GM03348 (cell line): ENCODE measurements at regions not wholly inside any gene's neighbourhood (a gene's known extent, or its start where the extent isn't known, plus 50 kb on each side); places are given as distances from the start of the nearest gene placed in this dataset.
A peak's percentile ranks its signal among the peaks of the same experiment; 100 is the strongest.

Source experiments
- DNase-seq: peaks from one replicate; pipeline ENCODE4 v3.0.0; 2012; ENCODE audit warnings: low spot score

DNA sequence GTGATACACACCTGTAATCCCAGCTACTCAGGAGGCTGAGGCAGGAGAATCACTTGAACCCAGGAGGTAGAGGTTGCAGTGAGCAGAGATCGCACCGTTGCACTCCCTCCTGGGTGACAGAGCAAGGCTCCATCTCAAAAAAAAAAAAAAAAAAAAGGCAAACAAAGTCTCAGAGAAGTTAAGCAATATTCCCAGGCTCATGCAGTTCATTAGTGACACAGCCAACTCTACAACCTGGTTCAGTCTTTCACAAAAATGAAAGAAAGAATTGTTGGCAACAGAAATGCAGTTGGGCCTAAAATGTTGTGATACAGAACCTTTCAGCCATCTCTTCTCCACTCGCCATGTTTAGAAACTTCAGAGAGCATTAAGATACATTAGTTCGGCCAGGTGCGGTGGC lies 242.1 kb downstream of the LTN1 start:
- no peak for DNase-seq

DNA sequence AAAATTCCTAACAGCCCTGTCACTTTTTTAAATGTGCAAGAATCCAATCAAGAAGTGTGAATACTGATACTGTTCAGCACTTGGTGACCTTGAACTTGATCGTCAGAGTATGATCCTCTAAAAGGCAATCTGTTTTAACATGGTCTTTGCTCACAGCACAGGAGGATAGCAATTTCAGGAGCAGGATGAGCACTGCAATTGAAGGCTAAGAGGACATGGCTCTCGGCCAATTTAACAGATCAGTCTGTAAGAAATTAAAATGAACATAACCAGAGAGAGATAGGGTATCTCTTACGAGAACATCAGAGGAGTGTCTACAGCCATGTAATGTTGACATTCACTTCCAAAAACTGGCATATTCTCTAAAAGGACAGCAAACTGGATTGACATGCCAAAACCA lies 243.1 kb downstream of the LTN1 start:
- no peak for DNase-seq

DNA sequence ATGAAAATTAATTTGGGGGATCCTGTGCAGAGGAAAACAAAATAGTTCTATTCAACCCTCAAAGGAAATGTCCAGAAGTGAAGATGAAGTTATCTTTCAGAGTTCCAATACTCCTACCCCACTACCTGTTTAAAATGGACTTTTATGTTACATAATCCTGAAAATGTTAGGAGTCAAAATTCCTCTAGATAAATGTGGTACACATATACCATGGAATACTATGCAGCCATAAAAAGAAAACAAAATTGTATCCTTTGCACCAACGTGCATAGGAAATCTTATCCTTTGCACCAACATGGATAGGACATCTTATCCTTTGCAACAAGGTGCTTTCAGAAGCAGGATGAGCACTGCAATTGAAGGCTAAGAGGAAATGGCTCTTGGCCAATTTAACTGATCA lies 245.2 kb downstream of the LTN1 start:
- DNase-seq: no peak

DNA sequence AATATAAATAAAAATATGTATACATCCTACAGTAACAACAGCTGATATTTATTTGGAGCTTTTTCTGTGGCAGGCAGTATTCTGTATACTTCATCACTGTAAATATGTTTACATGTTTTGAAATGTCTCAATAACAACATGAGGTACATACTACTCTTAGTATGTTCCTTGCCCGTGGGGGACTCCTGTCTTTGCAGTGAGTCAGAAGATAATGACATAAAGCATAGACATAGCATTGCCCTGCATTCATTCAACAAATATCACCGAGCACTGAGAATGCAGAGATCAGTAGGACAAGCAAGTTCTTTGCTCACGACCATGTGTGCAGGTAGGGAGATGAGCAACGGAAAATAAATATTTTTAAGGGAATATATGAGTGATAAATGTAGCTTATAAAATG lies 246.5 kb downstream of the LTN1 start:
- no peak for DNase-seq

DNA sequence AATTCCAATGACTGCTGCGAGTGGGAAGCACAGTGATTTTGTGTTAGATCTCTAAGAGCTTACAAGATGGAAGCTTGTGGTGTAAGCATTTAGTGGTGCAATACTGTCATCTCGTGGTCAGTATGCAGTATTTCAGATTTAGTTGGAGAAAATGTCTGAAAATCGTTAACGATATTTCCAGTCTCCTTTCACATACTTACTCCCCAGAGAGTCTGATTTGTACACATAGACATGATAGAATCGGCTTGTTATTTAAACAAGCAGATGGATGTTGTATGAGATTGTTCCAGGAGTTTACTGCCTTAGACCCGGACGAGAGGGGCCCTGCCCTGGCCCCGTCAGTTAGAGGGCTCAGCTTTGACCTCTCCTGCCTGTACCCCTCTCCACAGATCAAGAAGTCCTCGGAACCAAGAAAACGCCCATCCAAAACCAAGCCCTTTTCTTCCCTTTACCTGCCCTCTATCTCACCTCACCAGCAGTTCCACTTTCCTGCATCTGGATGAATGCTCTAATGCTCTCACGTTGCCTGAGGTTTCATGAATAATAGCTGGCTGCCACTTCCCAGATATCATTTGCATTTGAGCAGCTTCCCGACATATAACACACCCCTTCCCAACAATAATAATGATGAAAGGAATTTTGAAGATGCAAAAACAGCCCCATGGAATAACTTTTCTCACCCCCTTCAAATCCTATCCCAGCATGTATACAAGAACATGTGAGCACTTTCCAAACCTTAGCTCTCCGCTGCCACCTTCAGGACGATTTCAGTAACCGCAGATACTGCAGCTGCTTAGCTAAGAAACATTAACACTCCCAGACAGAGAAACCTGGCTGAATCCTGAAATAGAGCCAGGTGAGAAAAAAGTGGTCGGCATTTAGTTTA lies 247.3 kb downstream of the LTN1 start:
- DNase-seq: peak; percentile 67

DNA sequence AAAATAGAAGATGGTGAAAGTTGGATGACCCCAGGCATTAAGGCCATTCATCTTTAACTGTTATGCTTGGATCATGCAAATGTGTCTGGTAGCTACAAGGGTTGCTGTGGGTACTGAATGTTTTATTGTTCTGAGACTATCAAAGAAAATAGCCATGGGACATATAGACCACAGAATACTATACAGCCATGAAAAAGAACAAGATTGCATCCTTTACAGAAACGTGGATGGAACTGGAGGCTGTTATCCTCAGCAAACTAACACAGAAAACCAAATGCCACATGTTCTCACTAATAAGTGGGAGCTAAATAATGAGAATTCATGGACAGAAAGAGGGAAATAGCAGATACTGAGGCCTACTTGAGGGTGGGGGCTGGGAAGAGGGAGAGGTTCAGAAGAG lies 249.0 kb downstream of the LTN1 start:
- no peak for DNase-seq

DNA sequence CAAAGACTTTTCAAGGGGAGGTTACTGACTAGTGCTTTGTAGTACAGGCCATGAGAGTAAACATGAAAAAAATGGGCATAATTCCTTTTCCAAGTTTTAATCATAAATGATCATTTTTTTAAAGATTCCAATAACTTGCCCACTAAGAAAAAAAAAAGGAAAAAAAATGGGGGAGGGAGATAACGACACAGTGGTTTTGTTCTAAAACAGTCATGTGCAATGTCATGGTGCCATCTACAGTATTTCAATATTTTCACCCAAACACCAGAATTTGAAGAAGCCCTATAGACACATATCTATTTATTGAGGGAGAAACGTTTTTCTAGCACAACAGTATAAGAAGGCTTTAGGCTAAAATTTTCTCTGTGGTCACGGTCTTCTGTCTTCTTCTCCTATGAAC lies 250.2 kb downstream of the LTN1 start:
- peak; percentile 62 for DNase-seq

DNA sequence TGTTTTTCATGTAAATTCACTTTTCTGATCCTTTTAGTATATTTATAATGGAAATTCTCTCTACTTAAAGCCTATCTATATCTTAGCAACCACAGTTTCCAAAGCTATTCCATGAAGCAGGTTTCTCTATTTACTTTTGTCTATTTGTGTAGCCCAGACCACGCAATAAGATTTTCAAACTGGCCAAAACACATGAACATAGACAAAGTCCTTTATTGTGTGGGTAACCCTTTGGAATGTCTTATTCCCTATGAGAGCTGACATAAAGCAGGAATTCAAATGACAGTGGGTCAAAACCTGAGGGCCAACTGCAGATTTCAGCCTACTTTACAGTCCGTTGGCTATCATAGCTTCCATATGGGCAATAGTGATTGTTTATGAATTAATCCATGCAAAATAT lies 252.6 kb downstream of the LTN1 start:
- no peak for DNase-seq

DNA sequence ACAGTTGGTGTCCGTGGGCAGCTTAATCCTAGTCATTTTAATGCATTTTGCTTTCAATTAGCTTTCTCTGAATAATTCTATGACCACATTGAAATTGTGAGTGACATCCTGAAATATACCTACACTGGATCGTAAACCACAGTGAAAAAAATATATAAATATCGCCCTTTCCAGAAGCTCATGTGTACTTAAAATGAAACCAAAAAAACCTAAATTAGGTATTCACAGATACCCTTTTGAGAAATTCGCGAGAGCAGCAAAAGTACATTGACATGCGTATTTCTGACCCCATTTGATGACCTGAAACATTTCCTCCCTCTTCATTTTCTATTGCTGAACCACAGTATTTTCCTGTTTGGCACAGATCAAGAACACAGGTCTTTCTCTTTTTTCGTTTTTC lies 253.8 kb downstream of the LTN1 start:
- DNase-seq: no peak

DNA sequence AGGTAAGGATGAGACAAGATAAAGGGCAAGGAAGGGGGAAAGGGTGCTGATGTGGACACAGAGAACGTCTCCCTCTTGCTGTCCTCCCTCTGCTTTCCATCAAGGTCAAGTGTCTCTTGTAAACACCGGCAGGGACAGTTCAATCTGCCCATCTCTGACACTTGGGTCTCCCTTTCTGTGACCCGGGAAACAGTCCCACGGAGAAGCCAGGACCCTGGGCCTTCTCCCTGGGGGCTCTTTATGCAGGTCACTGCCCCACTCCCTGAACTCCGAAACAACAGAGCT lies 254.3 kb downstream of the LTN1 start:
- no peak for DNase-seq

DNA sequence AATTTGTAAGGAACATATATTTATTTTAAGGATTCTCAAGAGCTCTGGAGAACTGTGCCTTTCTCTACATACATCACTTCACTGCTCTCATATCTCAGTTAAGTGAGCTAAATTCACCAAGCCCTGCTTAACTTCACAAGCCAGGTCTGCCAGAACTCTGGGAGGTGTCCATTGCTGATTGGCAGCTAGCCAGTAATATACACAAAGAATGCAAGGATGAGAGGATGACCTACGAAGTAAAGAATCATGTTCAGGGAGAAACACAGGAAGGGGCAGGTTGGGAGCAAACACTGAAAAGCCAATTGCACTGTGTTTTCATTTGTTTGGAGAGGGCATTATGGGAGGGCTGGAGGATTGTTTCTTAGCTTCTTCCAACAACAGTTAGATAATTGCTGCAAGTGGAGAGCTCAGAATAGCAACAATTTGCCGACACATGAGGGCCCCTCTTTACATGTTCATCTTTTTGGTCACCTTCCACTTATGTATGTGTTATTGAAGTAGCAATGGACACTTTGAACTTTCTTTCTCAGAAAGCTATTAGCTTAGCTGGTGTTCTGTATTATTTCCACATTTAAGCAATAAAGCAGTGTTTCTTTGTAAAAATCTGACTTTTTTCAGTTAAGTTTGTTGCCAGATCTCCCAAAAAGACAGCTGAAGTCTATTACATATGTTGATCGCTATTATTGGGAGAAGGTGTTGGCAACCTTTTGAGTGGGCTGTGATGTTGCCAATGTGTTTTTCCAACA lies 254.8 kb downstream of the LTN1 start:
- no peak for DNase-seq

DNA sequence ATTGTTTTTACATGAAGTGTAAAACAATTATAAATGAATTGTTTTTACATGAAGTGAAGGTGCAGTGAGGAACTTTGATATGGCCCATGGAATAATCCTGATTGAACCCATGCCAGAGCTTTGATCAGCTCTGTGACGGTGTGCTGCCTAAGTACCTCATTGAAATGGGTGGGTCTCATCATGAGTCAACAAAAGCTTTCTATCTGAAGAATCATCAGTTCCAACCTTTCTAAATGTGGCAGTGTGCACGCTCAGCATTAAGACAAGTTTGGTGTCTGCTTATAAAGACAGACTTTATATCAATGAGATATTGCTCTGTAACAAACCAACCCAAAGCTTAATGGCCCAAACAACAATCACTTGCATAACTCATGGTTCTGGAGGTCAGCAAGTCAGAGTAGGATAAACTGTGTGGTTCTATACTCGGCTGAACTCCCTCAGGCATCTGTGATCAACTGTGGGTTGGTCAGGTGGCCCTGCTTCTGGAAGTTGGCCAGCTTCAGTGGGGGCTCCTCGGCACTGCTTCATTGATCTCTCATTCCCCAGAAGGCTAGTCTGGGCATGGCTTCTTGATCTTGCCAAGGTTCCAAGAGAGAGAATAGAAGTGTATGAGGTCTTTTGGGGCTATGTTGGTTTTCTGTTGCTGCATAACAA lies 258.0 kb downstream of the LTN1 start:
- DNase-seq: no peak

DNA sequence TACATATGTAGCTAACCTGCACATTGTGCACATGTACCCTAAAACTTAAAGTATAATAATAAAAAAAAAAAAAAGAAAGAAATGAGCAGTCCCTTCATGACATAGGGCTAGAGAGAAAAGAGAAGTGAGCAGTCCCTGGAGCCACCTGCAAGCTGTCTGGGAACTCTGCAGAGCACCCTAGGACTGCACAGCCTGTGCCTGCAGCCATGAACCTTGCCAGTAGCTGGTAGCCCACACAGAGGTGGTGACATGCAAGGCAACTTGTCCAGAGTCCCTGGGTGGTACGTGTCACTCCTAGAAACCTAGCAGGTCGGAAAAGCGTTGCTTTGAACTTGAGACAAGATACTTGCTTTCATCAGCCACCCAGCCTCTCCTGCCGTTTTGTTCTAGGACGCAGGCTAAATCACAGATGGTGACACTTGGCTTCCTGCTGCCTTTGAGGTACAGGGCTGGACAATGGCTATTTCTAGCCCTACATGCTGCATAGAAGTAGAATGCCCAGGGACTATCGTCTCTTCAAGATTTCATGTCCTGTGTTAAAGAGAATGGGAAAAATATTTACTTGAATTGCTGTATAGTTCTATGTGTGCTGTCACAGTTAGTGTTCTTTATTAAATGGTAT lies 260.9 kb downstream of the LTN1 start:
- no peak for DNase-seq

DNA sequence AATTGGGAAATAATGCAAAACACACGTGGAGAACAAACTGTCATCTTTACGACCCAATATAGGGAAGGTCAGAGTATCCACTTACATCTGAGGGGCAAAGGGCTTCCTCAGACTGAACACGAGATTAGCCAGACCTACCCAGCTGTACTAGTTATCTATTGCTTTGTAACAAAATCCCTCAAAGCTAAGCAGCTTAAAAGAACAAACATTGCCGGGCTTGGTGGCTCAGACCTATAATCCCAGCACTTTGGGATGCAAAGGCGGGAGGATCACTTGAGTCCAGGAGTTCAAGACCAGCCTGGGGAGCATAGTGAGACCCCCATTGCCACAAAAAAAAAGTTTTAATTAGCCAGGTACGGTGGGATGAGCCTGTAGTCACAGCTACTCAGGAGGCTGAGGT lies 262.8 kb downstream of the LTN1 start:
- DNase-seq: no peak

DNA sequence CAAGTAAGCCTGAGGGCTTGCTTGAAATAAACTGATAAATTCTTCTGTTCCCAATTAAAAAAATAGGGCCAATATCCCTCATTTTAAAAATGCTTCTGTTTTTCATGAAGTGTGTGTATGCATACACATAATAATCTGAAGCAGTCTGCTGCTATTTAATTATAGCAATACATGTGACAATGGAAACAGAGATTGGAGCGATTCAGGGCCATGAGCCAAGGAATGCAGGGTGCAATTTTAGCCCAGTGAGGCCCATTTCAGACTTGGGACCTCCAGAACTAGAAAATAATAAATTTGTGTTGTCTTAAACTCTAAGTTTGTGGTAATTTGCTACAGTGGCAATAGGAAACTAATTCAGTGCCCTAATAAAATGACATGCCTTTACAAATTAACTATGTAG lies 264.9 kb downstream of the LTN1 start:
- no peak for DNase-seq

DNA sequence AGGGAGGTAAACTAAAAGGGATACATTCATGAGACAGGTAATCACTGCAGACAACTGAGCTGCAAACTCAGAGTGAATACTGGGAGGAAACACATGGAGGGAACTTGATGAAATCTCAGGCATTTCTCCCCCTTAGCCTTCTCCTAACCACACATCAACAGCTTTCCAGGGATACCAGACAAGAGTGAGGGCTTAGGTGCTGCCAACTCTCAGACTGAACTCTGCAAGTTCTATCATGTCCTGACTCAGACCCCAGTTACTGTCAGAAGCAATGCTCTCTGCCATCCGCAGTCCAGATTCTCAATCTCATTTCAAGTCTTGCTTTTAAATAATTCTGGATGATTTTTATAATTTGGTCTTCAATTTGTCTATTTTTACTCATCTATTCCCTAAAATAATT lies 267.3 kb downstream of the LTN1 start:
- DNase-seq: no peak

DNA sequence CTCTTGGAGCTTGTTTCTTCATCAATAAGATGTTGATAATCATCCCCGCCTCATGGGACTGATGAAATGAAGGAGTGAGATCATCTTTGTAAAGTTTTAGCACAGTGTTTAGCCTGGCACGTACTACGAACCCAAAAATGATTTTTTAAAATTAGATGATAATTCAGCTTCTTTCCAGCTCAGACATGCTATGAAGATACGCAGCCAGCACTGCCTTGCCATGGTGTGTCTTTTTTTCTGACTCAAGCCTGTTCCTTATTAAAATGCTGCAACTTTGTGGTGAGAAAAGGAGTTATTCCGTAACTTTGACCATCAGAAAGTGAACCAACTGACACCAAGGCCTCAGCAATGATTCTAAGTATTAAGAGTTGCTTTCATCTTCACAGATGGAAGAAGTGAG lies 269.0 kb downstream of the LTN1 start:
- DNase-seq: no peak

DNA sequence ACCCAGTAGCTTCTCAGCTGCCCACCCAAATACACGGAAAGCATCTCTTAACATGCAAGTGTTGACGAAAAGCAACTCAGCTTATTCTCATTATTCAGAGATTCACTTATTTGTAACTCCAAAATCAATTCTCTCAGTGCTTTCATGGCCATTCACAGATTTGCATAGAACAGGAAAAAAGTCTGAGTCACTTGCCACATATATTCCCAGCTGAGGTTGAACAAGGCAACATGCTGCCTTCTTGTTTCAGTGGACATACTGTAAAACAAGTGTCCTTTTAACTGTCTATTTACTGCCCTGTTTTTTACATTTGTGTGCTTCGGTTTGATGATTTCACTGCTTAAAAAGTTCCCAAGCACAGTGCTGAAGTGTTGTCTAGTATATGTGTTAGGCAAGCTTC lies 273.0 kb downstream of the LTN1 start:
- no peak for DNase-seq

DNA sequence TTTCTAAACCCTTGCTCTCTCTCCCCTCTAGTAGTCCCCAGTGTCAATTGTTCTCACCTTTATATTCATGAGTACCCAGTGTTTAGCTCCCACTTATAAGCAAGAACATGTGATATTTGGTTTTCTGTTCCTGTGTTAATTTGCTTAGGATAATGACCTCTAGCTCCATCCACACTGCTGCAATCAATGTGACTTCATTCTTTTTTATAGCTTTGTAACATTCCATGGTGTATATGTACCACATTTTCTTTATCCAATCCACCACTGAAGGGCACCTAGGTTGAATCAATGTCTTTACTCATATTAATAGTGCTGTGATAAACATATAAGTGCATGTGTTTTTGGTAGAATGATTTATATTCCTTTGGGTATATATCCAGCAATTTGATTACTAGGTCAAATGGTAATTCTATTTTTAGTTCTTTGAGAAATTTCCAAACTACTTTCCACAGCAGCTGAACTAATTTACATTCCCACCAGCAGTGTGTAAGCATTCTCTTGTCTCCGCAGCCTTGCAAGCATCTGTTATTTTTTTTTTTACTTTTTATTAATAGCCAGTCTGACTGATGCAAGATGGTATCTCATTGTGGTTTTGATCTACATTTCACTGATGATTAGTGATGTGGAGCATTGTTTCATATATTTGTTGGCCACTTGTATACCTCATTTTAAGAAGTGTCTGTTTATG lies 277.8 kb downstream of the LTN1 start:
- DNase-seq: no peak

DNA sequence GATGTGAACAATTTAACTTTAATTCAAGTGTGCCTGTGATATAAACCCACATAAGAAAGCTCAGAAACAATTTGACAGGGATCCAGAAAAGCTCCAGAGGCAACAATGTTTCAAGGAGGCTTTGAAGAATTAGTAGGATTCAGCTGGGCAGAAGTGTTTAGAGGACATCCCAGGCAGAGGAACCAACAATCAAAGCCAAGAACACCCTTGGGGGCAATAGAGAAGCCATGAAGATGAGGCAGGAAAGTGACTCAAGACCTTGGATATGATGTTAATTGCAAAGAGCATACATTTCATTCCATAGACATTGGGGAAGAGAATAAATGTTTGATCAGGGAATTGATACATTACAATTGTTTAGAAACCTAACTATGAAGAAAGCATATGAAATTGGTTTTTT lies 280.3 kb downstream of the LTN1 start:
- no peak for DNase-seq

DNA sequence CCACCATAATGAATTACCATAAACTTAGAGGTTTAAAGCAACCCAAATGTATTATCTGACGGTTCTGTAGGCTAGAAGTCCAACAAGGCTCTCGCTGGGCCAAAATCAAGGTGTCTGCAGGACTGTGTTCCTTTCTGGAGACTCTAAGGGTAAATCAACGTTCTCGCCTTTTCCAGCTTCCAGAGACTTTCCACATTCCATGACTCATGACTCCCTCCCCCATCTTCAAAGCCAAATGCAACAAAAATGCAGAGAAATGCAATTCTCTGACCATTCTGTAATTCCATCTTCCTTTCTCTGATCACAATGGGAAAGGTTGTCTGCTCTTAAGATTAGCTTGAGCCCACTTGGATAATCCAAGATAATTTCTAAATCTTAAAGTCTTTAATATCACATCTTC lies 287.1 kb downstream of the LTN1 start:
- DNase-seq: no peak

DNA sequence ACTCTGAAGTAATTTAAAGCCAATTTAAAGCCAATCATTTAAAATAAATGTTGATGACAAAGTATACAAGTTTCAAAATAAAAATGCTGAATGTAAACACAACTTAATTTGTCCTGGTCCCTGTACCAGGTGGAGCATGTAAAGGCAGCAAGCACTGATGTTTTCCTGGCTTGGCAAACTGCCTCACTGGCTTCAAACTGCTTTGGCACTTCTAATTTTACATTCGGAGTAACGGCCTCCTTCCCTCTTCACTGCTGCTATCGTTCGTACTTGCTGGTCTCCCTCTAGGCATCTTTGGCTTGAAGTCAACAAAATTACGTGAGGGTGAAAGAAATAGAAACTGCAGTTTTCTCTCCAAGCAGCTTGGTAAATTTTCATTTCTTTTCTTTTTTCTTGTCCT lies 287.9 kb downstream of the LTN1 start:
- no peak for DNase-seq
